ENCODE measurements at regions not wholly inside any gene's neighbourhood (a gene's known extent, or its start where the extent isn't known, plus 50 kb on each side); places are given as distances from the start of the nearest gene placed in this dataset.
"Not testable (repeated sequence)": the region's sequence is repeated elsewhere in the genome, so short reads cannot be mapped to it uniquely, and the experiment has no call there.

DNA sequence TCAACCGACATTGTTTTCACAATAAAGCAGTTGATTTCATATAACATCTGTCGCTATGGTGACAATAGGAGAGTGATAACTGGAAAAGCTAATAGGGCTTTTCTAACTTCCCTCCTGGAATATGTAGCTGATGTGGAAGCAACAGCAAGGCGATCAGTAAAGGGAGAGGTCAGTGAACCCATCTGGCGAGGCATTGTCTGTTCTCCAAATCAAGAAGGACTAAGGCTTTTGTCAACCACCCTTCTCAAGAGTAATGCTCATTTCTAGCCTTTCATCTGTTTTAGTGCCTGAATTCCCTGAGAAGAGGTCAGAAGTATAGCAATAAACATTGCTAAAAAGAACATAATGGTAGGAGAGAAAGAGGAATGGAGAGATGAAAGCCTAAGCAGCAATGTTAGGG, 201.3 kb downstream of the AKAP7 start:
- no peaks in the 10 kb centered on the region for H3K27me3 ChIP-seq (ENCODE audit: control insufficient read depth, insufficient read depth, low read length)
- no peak overlapping the region for H3K27ac ChIP-seq (ENCODE audit: low read depth, low read length)

DNA sequence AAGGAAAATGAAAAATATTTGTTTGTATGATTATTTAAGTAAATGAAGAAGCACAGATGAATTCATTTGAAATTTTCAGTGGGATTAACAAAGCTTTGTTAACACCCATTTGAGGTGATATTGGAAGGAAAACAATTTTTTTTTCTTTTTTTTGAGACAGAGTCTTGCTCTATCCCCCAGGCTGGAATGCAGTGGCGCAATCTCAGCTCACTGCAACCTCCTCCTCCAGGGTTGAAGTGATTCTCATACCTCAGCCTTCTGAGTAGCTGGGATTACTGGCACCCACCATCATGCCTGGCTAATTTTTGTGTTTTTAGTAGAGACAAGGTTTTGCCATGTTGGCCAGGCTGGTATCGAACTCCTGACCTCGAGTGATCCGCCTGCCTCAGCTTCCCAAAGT, 211.6 kb downstream of the AKAP7 start:
- Histone ChIP-seq H3K4me1 (ENCODE audit: control insufficient read depth, insufficient read depth, low read length) (peaks cover 33% of the 10 kb centered on the region), H3K36me3 (ENCODE audit: control insufficient read depth, insufficient read depth, low read length) (peaks cover 38% of the 10 kb centered on the region)
- H3K27ac ChIP-seq (ENCODE audit: low read depth, low read length); H3K9me3 ChIP-seq (ENCODE audit: control insufficient read depth, insufficient read depth, low read depth, low read length); H3K4me3 ChIP-seq (ENCODE audit: low read depth, low read length); H3K27me3 ChIP-seq (ENCODE audit: control insufficient read depth, insufficient read depth, low read length); H3K9ac ChIP-seq (ENCODE audit: low read length): not testable (repeated sequence)

More for the DNA sequence above, 201.3 kb downstream of the AKAP7 start:
- Histone ChIP-seq H3K9ac (ENCODE audit: low read length) (no peak overlapping the region), H3K4me1 (ENCODE audit: control insufficient read depth, insufficient read depth, low read length) (peaks cover 26% of the 10 kb centered on the region; the same call in 1 of the 2 replicates), H3K4me3 (ENCODE audit: low read depth, low read length) (no peak overlapping the region), H3K36me3 (ENCODE audit: control insufficient read depth, insufficient read depth, low read length) (peaks cover 54% of the 10 kb centered on the region), H3K9me3 (ENCODE audit: control insufficient read depth, insufficient read depth, low read depth, low read length) (no peaks in the 10 kb centered on the region)

DNA sequence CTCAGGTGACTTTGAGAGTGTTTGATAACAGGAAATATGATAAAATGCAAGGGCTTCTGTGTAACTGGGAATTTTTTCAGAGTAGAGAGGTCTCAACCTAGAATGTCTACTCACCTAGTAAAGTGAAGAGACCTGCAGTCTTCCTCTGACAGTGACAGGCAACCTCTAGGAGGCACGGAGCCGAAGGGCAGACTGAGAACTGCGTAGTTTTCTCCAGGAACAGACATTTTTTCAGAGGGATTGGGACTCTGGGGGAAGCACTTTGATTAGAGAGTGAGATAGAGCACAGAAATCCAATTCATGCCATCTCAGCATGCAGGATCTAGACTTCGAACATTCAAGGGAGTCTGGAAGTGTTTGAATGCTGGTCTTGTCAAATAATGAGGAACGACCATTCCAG, 213.3 kb downstream of the AKAP7 start:
- Histone ChIP-seq H3K9me3 (ENCODE audit: control insufficient read depth, insufficient read depth, low read depth, low read length) (no peaks in the 10 kb centered on the region), H3K9ac (ENCODE audit: low read length) (no peak overlapping the region), H3K36me3 (ENCODE audit: control insufficient read depth, insufficient read depth, low read length) (peaks cover 28% of the 10 kb centered on the region), H3K4me1 (ENCODE audit: control insufficient read depth, insufficient read depth, low read length) (peaks cover 34% of the 10 kb centered on the region), H3K27me3 (ENCODE audit: control insufficient read depth, insufficient read depth, low read length) (peaks cover 6% of the 10 kb centered on the region; the same call in 1 of the 2 replicates), H3K27ac (ENCODE audit: low read depth, low read length) (no peak overlapping the region), H3K4me3 (ENCODE audit: low read depth, low read length) (no peak overlapping the region)

DNA sequence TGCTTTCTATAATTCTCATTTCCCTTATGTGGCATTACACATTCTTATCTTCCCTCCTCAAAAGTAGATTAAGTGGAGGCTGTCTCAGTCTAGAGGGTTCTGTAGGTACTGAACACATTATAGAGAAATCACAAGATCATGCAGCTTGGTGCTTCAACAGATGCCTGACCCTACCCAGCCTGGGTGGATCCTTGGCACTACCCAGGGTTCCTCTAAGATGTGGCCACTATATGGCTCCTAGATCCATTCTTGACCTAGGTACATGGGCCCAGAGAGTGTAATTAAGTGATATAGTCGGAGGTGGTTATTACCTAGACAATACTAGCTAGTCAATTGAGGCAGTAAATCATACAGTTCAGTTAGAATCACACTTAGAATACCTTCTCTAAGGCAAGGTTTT, 213.9 kb downstream of the AKAP7 start:
- H3K9me3 ChIP-seq (ENCODE audit: control insufficient read depth, insufficient read depth, low read depth, low read length), result no peaks in the 10 kb centered on the region
- peaks cover 28% of the 10 kb centered on the region for H3K36me3 ChIP-seq (ENCODE audit: control insufficient read depth, insufficient read depth, low read length)
- no peak overlapping the region for H3K27ac ChIP-seq (ENCODE audit: low read depth, low read length)
- H3K4me1 ChIP-seq (ENCODE audit: control insufficient read depth, insufficient read depth, low read length), result peaks cover 34% of the 10 kb centered on the region
- H3K9ac ChIP-seq (ENCODE audit: low read length), result no peak overlapping the region
- H3K27me3 ChIP-seq (ENCODE audit: control insufficient read depth, insufficient read depth, low read length), result peaks cover 6% of the 10 kb centered on the region; the same call in 1 of the 2 replicates
- no peak overlapping the region for H3K4me3 ChIP-seq (ENCODE audit: low read depth, low read length)

DNA sequence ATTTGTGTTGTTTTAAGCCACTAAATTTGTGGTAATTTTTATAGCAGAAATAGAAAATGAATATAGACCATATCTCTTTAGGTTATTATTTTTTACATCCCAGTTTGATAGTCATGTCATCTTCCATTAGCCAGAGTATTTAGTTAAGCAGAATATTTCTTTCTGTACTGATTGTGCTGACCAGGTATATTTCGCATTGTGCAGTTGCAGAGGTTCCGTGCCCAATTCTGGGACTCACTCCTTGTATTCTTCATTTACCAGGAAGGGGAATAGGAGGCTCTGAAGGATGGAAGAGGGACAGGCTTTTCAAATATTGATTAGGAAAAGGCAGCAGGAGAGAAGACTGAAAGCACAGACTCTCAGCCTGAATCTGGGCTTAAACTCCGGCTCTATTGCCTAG, 217.8 kb downstream of the AKAP7 start:
- no peaks in the 10 kb centered on the region for H3K9me3 ChIP-seq (ENCODE audit: control insufficient read depth, insufficient read depth, low read depth, low read length)
- H3K36me3 ChIP-seq (ENCODE audit: control insufficient read depth, insufficient read depth, low read length), result peaks cover 3% of the 10 kb centered on the region
- peaks cover 18% of the 10 kb centered on the region for H3K4me1 ChIP-seq (ENCODE audit: control insufficient read depth, insufficient read depth, low read length)

DNA sequence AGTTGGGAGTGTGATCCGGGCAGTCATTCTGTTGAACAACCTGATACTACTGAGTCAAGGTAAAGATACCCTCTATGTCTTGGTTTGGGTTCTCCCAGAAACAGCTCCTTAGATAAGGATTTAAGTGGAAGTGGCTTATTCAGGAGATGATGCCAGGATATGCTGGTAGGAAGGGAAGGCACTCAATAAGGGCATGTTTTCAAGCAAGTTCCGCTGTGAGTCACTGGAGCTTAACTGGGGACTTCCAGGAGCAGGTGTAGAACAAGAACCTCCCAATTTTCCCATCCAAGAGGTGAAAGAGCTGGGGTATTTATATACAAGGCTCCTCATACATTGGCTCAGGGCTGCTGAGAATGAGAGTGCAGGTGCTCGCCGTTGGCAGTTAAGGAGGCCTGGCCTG, 218.6 kb downstream of the AKAP7 start:
- no peak overlapping the region for H3K9ac ChIP-seq (ENCODE audit: low read length)
- no peaks in the 10 kb centered on the region for H3K36me3 ChIP-seq (ENCODE audit: control insufficient read depth, insufficient read depth, low read length)
- H3K4me3 ChIP-seq (ENCODE audit: low read depth, low read length), result no peak overlapping the region
- no peaks in the 10 kb centered on the region for H3K9me3 ChIP-seq (ENCODE audit: control insufficient read depth, insufficient read depth, low read depth, low read length)
- H3K27me3 ChIP-seq (ENCODE audit: control insufficient read depth, insufficient read depth, low read length), result peaks cover 6% of the 10 kb centered on the region; the same call in 1 of the 2 replicates
- peaks cover 10% of the 10 kb centered on the region; the same call in 1 of the 2 replicates for H3K4me1 ChIP-seq (ENCODE audit: control insufficient read depth, insufficient read depth, low read length)
- no peak overlapping the region for H3K27ac ChIP-seq (ENCODE audit: low read depth, low read length)

More for the DNA sequence above, 217.8 kb downstream of the AKAP7 start:
- Histone ChIP-seq H3K9ac (ENCODE audit: low read length) (no peak overlapping the region), H3K27ac (ENCODE audit: low read depth, low read length) (no peak overlapping the region), H3K27me3 (ENCODE audit: control insufficient read depth, insufficient read depth, low read length) (peaks cover 6% of the 10 kb centered on the region; the same call in 1 of the 2 replicates), H3K4me3 (ENCODE audit: low read depth, low read length) (no peak overlapping the region)

DNA sequence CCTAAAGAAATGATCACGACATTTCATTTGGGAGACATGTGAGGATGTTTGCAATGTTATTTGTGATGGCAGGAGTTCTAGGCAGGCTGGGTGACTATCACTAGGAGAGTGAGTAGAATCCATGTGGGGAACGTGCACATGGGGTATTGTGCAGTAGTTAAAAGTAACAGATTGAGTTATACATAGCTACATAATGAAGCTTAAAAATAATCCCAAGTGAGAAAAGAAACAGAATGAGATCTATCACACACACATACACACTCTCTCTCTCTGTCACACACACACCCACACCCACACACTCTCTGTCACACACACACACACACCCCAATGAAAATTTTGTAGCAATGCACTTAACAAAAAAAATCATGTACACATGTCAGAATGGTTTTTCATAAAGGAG, 218.7 kb upstream of the ARG1 start:
- no peak overlapping the region for H3K4me3 ChIP-seq (ENCODE audit: low read depth, low read length)
- H3K27ac ChIP-seq (ENCODE audit: low read depth, low read length), result no peak overlapping the region
- peaks cover 9% of the 10 kb centered on the region; the same call in 1 of the 2 replicates for H3K4me1 ChIP-seq (ENCODE audit: control insufficient read depth, insufficient read depth, low read length)
- H3K27me3 ChIP-seq (ENCODE audit: control insufficient read depth, insufficient read depth, low read length), result peaks cover 6% of the 10 kb centered on the region; the same call in 1 of the 2 replicates
- H3K9me3 ChIP-seq (ENCODE audit: control insufficient read depth, insufficient read depth, low read depth, low read length), result no peaks in the 10 kb centered on the region
- H3K9ac ChIP-seq (ENCODE audit: low read length), result no peak overlapping the region
- H3K36me3 ChIP-seq (ENCODE audit: control insufficient read depth, insufficient read depth, low read length), result no peaks in the 10 kb centered on the region

DNA sequence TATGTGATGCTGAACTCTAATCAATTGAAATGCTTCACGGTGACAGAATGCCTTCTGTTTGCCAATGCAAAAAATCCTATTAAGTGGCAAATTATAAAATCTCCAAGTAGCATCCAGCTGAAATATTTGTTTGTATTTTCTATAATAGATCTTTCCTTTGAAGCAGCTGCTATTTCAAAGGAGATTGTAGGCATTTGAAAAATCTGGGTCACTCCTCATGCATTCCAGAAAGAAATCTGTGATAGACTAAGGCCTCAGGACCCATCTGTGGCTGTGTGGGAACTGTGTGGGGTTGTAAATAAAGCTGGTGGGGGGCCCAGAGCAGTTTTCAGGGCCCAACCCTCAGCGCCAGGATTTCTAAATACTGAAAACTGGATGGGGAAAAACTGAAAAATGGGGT, 216.9 kb upstream of the ARG1 start:
- Histone ChIP-seq H3K9ac (ENCODE audit: low read length) (no peak overlapping the region), H3K27ac (ENCODE audit: low read depth, low read length) (no peak overlapping the region), H3K4me3 (ENCODE audit: low read depth, low read length) (no peak overlapping the region), H3K36me3 (ENCODE audit: control insufficient read depth, insufficient read depth, low read length) (no peaks in the 10 kb centered on the region), H3K4me1 (ENCODE audit: control insufficient read depth, insufficient read depth, low read length) (peaks cover 7% of the 10 kb centered on the region; the same call in 1 of the 2 replicates), H3K27me3 (ENCODE audit: control insufficient read depth, insufficient read depth, low read length) (peaks cover 6% of the 10 kb centered on the region; the same call in 1 of the 2 replicates), H3K9me3 (ENCODE audit: control insufficient read depth, insufficient read depth, low read depth, low read length) (no peaks in the 10 kb centered on the region)

DNA sequence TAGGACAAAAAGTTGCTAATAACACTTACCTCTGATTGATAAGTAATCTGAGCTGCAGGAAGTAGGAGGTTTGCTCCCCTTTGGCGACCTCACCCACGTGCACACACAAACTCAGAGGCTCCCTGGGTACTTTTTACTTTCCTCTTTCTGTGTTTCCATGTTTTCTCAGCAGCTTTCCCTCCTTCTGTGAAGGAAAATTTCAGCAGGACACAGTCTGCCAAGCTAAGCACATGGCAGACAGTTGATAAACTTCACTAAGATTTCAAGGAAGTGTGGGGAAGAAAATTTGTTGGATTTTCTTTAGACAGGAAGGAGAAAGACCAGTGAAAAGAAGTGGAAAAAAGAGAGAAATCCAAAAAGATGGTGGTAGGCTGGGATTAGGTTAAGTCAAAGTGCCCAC, 215.5 kb upstream of the ARG1 start:
- H3K27ac ChIP-seq (ENCODE audit: low read depth, low read length), result no peak overlapping the region
- H3K4me3 ChIP-seq (ENCODE audit: low read depth, low read length), result no peak overlapping the region

DNA sequence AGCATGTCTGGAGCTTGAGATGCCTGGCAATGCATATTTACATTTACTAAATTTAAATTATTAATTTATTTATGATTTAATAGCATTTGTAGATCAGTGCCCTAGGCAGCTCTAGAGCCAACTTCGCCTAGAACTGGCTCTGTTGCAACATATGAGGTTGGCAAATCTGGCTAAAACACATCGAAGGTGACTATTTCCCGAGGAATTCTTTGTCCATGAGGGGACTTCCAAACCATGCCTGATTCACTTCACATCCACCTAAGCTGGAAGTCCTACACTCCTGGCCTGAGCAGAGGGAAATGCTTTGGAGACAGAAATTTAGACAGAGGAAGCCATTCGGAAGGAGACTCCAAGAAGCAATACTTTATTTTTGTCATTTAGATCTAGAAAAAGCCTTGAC, 211.0 kb upstream of the ARG1 start:
- H3K27ac ChIP-seq (ENCODE audit: low read depth, low read length), result no peak overlapping the region
- no peaks in the 10 kb centered on the region for H3K9me3 ChIP-seq (ENCODE audit: control insufficient read depth, insufficient read depth, low read depth, low read length)
- H3K27me3 ChIP-seq (ENCODE audit: control insufficient read depth, insufficient read depth, low read length), result 0 out of 2 replicates have a peak, but pooled peaks cover 4% of the 10 kb centered on the region
- H3K9ac ChIP-seq (ENCODE audit: low read length), result no peak overlapping the region
- H3K4me1 ChIP-seq (ENCODE audit: control insufficient read depth, insufficient read depth, low read length), result peaks cover 9% of the 10 kb centered on the region
- no peaks in the 10 kb centered on the region for H3K36me3 ChIP-seq (ENCODE audit: control insufficient read depth, insufficient read depth, low read length)
- no peak overlapping the region for H3K4me3 ChIP-seq (ENCODE audit: low read depth, low read length)

More for the DNA sequence above, 215.5 kb upstream of the ARG1 start:
- Histone ChIP-seq H3K4me1 (ENCODE audit: control insufficient read depth, insufficient read depth, low read length) (peaks cover 5% of the 10 kb centered on the region; the same call in 1 of the 2 replicates), H3K36me3 (ENCODE audit: control insufficient read depth, insufficient read depth, low read length) (no peaks in the 10 kb centered on the region), H3K9ac (ENCODE audit: low read length) (no peak overlapping the region), H3K9me3 (ENCODE audit: control insufficient read depth, insufficient read depth, low read depth, low read length) (no peaks in the 10 kb centered on the region), H3K27me3 (ENCODE audit: control insufficient read depth, insufficient read depth, low read length) (peaks cover 6% of the 10 kb centered on the region; the same call in 1 of the 2 replicates)

DNA sequence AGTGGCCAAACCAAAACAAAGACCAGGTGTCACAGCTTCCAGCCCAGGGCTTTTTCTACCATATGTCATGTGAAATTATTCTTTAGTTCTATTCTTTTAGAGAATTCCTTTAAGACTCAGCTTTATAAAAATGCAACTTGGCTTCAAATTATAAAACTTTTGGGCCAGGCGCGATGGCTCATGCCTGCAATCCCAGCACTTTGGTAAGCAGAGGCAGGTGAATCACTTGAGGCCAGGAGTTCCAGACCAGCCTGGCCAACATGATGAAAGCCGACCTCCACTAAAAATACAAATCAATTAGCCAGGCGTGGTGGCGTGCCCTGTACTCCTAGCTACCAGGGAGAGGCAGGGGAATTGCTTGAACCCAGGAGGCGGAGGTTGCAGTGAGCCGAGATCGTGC, 210.3 kb upstream of the ARG1 start:
- Histone ChIP-seq H3K9ac (ENCODE audit: low read length) (no peak overlapping the region), H3K4me1 (ENCODE audit: control insufficient read depth, insufficient read depth, low read length) (peaks cover 9% of the 10 kb centered on the region), H3K9me3 (ENCODE audit: control insufficient read depth, insufficient read depth, low read depth, low read length) (no peaks in the 10 kb centered on the region), H3K27me3 (ENCODE audit: control insufficient read depth, insufficient read depth, low read length) (0 out of 2 replicates have a peak, but pooled peaks cover 4% of the 10 kb centered on the region), H3K36me3 (ENCODE audit: control insufficient read depth, insufficient read depth, low read length) (no peaks in the 10 kb centered on the region), H3K27ac (ENCODE audit: low read depth, low read length) (no peak overlapping the region), H3K4me3 (ENCODE audit: low read depth, low read length) (no peak overlapping the region)
